DOHH2 (cell line): ENCODE measurements at regions not wholly inside any gene's neighbourhood (a gene's known extent, or its start where the extent isn't known, plus 50 kb on each side); places are given as distances from the start of the nearest gene placed in this dataset.

Source experiments
- H3F3A ChIP-seq: fragments of 200-600 bp; sonication (generic), shearing (Covaris generic); 2 replicates; pipeline ENCODE4 v1.6.0; 2016; ENCODE audit warnings: antibody characterized with exemption, mild to moderate bottlenecking; ENCODE audit not compliant: control insufficient read depth, insufficient read depth
- H3K27ac ChIP-seq: fragments of 200-600 bp; sonication (generic); 2 replicates; pipeline ENCODE4 v1.5.1; 2014; ENCODE audit warnings: low read depth, mild to moderate bottlenecking, low read length, moderate library complexity
- H3K27me3 ChIP-seq: fragments of 200-600 bp; sonication (generic); 2 replicates; pipeline ENCODE4 v1.6.1; 2014; ENCODE audit warnings: mild to moderate bottlenecking, low read length, mixed read lengths; ENCODE audit not compliant: control insufficient read depth
- H3K36me3 ChIP-seq: fragments of 200-600 bp; sonication (generic); 2 replicates; pipeline ENCODE4 v1.6.1; 2014; ENCODE audit warnings: mild to moderate bottlenecking, low read length, moderate library complexity, mixed read lengths; ENCODE audit not compliant: control insufficient read depth
- H3K4me1 ChIP-seq: fragments of 200-600 bp; sonication (generic); 2 replicates; pipeline ENCODE4 v1.6.1; 2014; ENCODE audit warnings: mild to moderate bottlenecking, low read length, mixed read lengths; ENCODE audit not compliant: control insufficient read depth
- H3K4me2 ChIP-seq: fragments of 200-600 bp; sonication (generic); 2 replicates; pipeline ENCODE4 v1.6.0; 2014; ENCODE audit warnings: mild to moderate bottlenecking, low read length, moderate library complexity
- H3K4me3 ChIP-seq: fragments of 200-600 bp; sonication (generic); 2 replicates; pipeline ENCODE4 v1.5.1; 2014; ENCODE audit warnings: mild to moderate bottlenecking, low read length, mixed read lengths
- H3K79me2 ChIP-seq: fragments of 200-600 bp; sonication (generic); 2 replicates; pipeline ENCODE4 v1.6.1; 2014; ENCODE audit warnings: mild to moderate bottlenecking, low read length, mixed read lengths; ENCODE audit not compliant: control insufficient read depth
- H3K9me2 ChIP-seq: fragments of 200-600 bp; sonication (generic); replicated peaks from 2 replicates; pipeline ENCODE4 v1.6.1; 2014; ENCODE audit warnings: mild to moderate bottlenecking, low read length, mixed read lengths; ENCODE audit not compliant: control insufficient read depth
- H3K9me3 ChIP-seq: fragments of 200-600 bp; sonication (generic); 2 replicates; pipeline ENCODE4 v1.6.1; 2014; ENCODE audit warnings: antibody characterized with exemption, low read length, mixed read lengths; ENCODE audit not compliant: control insufficient read depth, insufficient read depth
- H4K20me1 ChIP-seq: fragments of 200-600 bp; sonication (generic); 2 replicates; pipeline ENCODE4 v1.6.0; 2014; ENCODE audit warnings: low read depth, mild to moderate bottlenecking, antibody characterized with exemption, low read length, moderate library complexity; ENCODE audit not compliant: control insufficient read depth, insufficient read depth
- EZH2phosphoT487 ChIP-seq: fragments of 200-600 bp; sonication (generic); IDR thresholded peaks from 2 replicates; pipeline ENCODE4 v1.6.1; 2017; ENCODE audit warnings: borderline replicate concordance, mild to moderate bottlenecking, antibody characterized with exemption, low read length, moderate library complexity, mixed read lengths
- TF ChIP-seq, protein P1 (sequence below): fragments of 200-600 bp; sonication (generic); IDR thresholded peaks from one replicate; pipeline ENCODE4 v1.5.1; 2014; ENCODE audit warnings: antibody characterized with exemption, mild to moderate bottlenecking, low read depth, low read length; ENCODE audit not compliant: poor library complexity, severe bottlenecking

DNA sequence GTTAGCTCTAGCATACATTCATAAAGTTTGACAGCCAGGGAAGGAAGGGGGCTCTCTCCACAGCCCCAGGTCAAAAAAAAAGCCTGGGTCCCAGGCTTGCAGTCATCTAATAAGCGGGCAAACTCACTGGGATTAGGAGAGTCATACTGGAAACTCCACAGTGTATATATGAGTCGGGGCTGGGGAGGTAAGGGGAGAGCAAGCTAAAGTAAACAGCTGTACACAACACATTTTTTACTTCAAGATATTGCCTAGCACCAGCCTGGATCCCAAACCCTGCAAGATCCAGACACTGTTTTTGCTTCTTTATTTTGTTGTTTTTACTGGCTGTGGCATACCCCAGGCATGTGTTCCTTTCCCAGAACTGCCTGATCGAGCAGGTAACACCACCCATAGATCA lies 291.3 kb upstream of the TANK start:
- no peak for TF ChIP-seq EZH2phosphoT487
- TF ChIP-seq, protein P1, sequence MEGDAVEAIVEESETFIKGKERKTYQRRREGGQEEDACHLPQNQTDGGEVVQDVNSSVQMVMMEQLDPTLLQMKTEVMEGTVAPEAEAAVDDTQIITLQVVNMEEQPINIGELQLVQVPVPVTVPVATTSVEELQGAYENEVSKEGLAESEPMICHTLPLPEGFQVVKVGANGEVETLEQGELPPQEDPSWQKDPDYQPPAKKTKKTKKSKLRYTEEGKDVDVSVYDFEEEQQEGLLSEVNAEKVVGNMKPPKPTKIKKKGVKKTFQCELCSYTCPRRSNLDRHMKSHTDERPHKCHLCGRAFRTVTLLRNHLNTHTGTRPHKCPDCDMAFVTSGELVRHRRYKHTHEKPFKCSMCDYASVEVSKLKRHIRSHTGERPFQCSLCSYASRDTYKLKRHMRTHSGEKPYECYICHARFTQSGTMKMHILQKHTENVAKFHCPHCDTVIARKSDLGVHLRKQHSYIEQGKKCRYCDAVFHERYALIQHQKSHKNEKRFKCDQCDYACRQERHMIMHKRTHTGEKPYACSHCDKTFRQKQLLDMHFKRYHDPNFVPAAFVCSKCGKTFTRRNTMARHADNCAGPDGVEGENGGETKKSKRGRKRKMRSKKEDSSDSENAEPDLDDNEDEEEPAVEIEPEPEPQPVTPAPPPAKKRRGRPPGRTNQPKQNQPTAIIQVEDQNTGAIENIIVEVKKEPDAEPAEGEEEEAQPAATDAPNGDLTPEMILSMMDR, result no peak
- H3K4me1 ChIP-seq, result no peaks in the 10 kb centered on the region

DNA sequence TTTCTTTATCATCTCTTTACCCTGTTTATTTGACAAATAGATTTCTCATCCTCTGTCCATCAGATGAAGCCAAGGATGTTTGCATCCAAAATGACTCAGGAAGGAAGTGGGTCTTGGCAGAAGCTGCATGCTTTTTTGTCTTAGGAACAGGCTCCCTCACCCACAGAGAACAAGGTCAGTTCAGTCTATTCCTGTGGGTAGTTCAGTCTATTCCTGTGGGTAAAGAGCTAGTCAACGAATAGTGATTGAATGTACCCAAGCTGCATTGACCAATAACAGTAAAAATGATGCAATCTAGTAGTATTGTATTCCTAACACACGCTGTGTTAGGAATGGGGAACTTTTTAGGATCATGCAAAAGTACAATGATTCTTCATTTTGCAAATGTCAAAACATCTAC lies 290.8 kb upstream of the TANK start:
- no peak overlapping the region for H3K27ac ChIP-seq

More for the DNA sequence above, 291.3 kb upstream of the TANK start:
- Histone ChIP-seq H3K36me3 (no peaks in the 10 kb centered on the region), H3K27me3 (0 out of 2 replicates have a peak, but pooled peaks cover 3% of the 10 kb centered on the region), H3K9me2 (no peaks in the 10 kb centered on the region), H3K4me3 (no peak overlapping the region), H3K9me3 (no peaks in the 10 kb centered on the region), H3F3A (no peaks in the 10 kb centered on the region), H4K20me1 (no peaks in the 10 kb centered on the region), H3K27ac (no peak overlapping the region), H3K79me2 (no peaks in the 10 kb centered on the region), H3K4me2 (no peak overlapping the region)

GRCh38 chr2:160870729-160871465 lies 289.3 kb upstream of the TANK start:
- H3K27ac ChIP-seq, result no peak overlapping the region
- H3K9me2 ChIP-seq, result no peaks in the 10 kb centered on the region
- no peaks in the 10 kb centered on the region for H3K9me3 ChIP-seq
- H3K4me2 ChIP-seq, result no peak overlapping the region
- H3K79me2 ChIP-seq, result no peaks in the 10 kb centered on the region
- no peaks in the 10 kb centered on the region for H4K20me1 ChIP-seq
- H3F3A ChIP-seq, result no peaks in the 10 kb centered on the region
- no peaks in the 10 kb centered on the region for H3K27me3 ChIP-seq
- no peaks in the 10 kb centered on the region for H3K4me1 ChIP-seq
- H3K4me3 ChIP-seq, result no peak overlapping the region
- no peaks in the 10 kb centered on the region for H3K36me3 ChIP-seq
- TF ChIP-seq, protein P1, result no peak
- no peak for TF ChIP-seq EZH2phosphoT487

More for the DNA sequence above, 290.8 kb upstream of the TANK start:
- Histone ChIP-seq H3F3A (no peaks in the 10 kb centered on the region), H3K9me2 (no peaks in the 10 kb centered on the region), H3K4me2 (no peak overlapping the region), H3K79me2 (no peaks in the 10 kb centered on the region), H3K36me3 (no peaks in the 10 kb centered on the region), H4K20me1 (no peaks in the 10 kb centered on the region), H3K4me3 (no peak overlapping the region), H3K9me3 (no peaks in the 10 kb centered on the region), H3K4me1 (no peaks in the 10 kb centered on the region), H3K27me3 (no peaks in the 10 kb centered on the region)
- no peak for TF ChIP-seq EZH2phosphoT487
- TF ChIP-seq, protein P1, result no peak
